ENCODE measurements at regions not wholly inside any gene's neighbourhood (a gene's known extent, or its start where the extent isn't known, plus 50 kb on each side); places are given as distances from the start of the nearest gene placed in this dataset.

DNA sequence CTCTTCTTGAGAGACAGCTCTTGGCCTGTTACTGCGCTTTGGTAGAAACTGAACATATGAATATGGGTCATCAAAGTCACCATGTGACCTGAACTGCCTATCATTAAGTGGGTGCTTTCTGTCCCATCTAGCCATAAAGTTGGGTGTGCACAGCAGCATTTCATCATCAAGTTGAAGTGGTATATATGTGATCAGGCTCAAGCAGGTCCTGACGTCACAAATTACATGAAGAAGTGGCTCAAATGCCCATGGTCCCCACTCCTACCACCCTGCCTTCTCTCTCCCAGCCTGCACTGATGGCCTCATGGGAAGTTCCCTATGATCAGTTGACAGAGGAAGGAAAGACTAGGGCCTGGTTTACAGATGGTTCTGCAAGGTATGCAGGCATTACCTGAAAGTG is 308.8 kb upstream of the MGAT4C start:
- TF ChIP-seq POLR2A (IDR thresholded peaks at IDR 0.05) (no peak), POLR2AphosphoS5 (IDR thresholded peaks at IDR 0.05) (no peak)
- TF ChIP-seq, protein P1, sequence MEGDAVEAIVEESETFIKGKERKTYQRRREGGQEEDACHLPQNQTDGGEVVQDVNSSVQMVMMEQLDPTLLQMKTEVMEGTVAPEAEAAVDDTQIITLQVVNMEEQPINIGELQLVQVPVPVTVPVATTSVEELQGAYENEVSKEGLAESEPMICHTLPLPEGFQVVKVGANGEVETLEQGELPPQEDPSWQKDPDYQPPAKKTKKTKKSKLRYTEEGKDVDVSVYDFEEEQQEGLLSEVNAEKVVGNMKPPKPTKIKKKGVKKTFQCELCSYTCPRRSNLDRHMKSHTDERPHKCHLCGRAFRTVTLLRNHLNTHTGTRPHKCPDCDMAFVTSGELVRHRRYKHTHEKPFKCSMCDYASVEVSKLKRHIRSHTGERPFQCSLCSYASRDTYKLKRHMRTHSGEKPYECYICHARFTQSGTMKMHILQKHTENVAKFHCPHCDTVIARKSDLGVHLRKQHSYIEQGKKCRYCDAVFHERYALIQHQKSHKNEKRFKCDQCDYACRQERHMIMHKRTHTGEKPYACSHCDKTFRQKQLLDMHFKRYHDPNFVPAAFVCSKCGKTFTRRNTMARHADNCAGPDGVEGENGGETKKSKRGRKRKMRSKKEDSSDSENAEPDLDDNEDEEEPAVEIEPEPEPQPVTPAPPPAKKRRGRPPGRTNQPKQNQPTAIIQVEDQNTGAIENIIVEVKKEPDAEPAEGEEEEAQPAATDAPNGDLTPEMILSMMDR (IDR thresholded peaks at IDR 0.05 in 8 of 11, conservative IDR thresholded peaks at IDR 0.05 in 3 of 11), result no peak
